GM19395 (cell line): ENCODE measurements at regions not wholly inside any gene's neighbourhood (a gene's known extent, or its start where the extent isn't known, plus 50 kb on each side); places are given as distances from the start of the nearest gene placed in this dataset.
"Not testable (repeated sequence)": the region's sequence is repeated elsewhere in the genome, so short reads cannot be mapped to it uniquely, and the experiment has no call there.

Experiments
- ATAC-seq: cut with Tn5 transposase; IDR thresholded peaks from one replicate; pipeline ENCODE4 v1.9.1; 2021; ENCODE audit warnings: mild to moderate bottlenecking, moderate library complexity; ENCODE audit not compliant: unreplicated experiment

DNA sequence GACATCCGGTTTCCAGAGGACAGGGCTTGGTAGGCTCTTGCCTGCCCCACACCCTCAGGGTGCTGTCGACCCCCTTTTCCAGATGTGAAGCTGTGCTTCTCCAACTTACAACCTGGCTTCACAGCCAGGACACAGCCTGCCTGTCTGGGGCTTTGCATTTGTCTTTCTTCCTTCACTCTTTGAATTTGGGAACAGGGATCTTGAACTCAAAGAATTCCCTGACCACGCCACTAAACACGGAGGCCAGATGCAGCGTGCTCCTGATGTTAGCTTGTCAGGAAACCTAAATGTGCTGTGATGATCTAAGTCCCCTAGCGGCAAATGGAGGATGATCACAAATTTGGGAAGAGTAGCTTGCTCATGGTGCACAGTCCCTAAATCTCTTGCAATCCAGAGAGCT lies 244.8 kb upstream of the RGMA start:
- ATAC-seq, result no peak

DNA sequence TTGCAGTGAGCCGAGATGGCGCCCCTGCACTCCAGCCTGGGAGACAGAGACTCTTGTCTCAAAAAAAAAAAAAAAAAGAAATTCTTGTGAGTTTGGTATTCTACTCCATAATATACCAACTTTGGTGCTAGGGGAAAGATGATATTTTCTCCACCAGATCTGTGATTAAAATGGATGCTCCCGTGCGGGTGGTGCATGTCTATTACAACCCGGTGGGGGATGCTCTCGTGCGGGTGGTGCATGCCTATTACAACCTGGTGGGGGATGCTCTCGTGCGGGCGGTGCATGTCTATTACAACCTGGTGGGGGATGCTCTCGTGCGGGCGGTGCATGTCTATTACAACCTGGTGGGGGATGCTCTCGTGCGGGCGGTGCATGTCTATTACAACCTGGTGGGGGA lies 244.1 kb upstream of the RGMA start:
- not testable (repeated sequence) for ATAC-seq

DNA sequence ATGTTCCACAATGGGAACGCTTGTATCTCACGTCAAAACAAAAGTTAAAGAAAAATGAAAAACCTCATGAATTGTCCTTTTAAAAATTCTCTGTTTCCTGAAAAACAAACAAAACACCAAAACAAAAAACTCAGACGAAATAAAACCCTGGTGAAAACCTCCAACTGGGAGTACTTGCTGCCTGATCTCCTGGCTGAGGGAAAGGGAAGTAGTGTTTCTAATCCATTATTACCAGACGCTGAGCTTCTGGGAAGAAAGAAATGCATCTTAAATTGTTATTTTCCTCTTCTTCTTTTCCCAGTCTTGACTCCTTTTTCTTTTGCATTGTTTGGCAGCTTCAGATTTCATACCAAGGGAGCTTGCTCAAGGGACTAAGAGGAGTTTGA lies 243.2 kb upstream of the RGMA start:
- no peak for ATAC-seq

DNA sequence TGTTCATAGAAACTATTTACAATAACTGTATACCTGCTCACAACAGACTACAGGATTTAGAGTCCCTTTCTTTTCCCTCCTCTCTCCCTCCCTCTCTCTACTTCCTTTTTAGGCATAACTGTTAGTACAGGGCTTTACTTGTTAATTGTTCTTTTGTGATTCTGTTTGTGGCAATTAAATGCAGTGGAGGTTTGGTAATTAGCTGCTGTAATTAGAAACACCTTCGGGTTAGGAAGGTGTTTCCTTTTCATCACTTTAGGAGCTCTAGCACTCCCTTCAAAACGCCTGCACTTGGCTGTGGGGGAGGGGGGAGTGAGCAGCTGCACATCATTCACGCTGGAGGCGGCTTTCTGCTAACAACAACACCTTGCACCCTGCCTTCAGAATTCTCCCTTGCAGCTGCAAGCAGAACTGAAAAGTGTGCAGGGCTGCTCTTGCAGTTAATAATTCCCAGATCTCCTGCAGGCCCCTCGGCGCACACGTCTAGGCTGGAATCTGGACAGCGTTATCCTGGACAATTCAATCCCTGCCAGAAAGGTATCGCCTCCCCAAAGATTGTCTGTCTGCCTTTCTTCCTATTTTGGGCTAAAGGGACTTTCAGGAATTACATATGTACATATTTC lies 242.6 kb upstream of the RGMA start:
- ATAC-seq, result no peak

DNA sequence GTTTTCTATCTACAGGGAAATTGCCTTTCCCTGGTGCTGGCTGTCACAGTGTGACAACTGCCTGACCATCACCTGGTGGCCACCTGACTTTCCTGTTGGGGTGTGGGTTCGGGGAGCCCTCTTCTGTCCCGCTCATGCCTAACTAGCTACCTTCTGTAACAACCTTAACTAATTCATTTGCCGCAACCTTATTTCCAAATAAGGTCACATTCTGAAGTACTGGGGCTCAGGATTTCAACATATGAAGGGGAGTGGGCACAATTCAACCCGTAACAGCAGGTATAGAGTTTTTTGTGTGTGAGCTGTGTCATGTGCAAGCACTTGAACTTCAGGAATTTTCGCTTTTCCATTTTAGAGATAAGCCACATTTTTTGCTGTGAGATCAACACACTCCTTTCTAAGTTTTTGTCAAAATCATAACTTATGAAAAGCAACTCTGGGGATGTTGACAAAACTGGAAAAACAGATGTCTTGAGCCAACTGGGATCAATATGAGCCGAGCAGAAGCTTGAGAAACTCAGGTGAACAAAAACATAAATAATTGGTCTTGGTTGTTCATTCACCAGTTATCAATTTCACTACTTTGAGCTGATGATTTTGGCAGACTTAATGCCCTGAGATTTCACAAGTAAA lies 242.0 kb upstream of the RGMA start:
- ATAC-seq, result no peak

DNA sequence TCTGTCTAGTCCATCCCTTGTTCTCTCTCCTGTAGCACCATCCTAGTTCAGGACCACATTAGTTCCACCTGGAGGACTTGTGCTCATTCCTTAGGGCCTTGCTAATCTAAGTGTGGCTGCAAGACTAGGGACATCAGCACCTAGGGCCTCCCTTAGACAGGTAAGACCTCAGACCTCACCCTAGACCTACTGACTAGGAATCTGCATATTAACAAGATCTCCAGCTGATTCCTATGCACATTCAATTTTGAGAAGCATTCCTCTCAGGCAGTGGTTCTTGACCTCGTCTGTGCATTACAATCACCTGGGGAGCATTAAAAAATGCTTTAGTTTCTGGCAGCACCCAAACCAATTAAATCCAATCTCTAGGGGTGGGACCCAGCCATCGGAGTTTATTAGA lies 238.4 kb upstream of the RGMA start:
- no peak for ATAC-seq

DNA sequence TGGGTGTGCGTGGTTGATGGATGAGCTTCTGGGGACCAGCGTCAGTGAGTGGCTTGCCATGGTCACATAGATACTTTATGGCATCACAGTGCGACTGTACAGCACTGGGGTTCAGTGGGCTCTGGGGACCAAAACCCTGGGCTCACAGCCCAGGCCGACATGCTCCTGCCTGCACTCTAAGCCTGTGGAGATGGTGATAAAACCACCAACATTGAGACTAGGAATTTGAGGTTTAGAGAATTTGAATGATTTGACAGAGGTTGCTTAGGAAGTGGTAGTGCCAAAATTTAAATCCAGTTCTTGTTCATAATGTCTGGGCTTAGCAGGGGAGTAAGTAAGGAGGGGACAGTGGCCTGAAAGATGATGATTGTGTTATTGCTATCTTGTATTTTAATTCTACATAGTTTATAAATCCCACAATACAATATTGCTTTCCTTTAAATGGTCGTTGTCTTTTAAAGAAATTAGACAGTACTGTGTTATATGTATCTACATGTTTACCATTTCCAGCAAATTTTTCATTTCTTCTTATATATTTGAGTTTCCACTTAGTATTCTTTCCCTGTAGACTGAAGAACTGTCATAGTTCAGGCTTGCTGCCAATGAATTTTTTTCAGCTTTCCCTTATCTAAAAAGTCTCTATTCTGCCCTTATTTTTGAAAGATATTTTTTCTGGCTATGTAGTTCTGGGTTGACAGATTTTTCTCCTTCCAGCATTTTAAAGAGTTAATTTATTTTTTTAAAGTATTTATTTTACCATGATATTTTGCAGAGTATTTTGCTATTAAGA lies 235.4 kb upstream of the RGMA start:
- no peak for ATAC-seq

DNA sequence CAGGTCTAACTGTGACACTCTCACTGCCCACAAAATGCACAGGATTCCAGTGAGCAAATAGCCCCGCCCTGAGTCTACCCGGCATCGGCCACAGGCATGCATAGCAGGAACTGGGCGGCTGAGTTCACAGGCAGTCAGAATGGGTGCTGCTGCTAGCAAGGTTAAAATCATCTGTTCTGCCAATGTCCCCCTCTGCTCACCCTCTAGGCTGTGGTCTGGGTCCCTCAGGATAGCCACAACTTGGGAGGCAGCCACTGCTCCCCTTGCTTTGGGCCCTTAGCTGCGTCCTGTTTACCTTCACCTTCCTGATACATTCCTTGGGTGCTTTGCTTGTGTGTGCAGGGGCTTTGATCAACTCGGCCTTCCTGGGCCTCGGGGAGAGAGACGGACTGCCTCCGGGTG lies 232.9 kb upstream of the RGMA start:
- ATAC-seq, result no peak

DNA sequence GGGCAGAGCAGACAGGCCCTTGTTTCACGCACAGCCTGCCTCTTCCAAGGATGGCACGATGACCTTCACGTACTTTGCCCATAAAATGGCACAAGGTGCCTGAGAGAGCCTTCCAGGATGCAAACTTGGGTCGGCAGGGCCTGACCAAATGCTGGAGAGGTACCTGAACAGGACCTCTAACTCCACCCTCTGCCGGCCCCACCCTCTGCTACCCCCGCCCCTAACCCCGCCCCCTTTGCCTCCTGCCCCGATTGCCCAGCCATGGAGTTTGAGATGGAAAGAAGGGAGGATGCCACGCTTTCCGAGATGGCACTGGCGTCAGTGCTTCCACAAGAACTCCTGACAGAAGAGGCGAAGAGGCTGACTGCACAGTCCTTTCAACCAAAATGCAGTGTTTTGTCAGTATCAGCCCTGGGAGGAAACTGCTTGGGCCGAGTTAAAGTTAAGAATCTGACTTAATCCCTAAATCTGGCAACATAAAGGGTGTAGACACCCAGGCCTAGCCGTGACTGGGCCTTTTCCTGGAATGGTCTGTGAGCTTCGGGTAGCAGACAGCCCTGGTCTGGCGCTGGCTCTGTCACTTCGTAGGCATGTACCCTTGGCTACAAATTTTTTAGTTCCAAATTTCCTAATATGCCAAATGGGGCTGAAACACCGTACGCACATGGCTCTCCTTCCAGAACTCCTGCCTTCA lies 230.3 kb upstream of the RGMA start:
- ATAC-seq, result no peak

DNA sequence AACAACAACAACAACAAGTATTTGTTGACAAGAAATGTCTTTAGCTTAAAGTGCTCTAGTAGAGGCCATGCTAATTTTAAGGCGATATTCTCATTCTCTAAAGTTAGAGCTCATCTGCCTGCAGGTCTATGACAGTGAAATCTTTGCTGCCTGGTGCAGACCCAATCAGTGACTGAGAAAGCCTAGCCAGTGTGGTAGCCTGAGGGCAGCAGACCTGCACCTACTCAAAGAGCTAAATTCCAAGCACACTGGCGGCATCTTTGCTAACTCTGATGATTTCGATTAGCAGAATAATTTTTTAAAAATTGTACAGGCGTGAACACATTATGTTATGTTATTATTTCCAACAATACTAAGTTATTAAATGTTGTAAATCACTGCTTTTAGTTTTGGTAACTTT lies 228.8 kb upstream of the RGMA start:
- ATAC-seq, result no peak

DNA sequence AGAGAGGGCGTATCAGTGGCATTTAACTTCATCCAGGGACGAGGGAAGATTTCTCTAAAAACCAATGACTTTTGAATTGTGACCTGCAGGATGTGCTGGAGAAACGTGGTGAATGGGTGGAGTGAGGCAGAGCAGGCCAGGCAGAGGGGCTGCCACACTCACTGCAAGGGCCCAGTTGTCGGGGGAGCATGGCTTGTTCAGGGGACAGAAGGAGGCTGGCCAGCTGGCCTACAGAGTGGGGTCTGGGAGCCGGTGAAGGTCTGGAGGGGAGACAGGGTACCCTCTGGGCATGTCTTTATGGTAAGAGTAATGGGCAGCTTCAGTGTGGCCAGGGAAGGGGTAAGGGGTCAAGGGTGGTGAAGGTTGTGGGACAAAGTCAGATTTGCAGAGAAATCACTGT lies 225.2 kb upstream of the RGMA start:
- no peak for ATAC-seq

DNA sequence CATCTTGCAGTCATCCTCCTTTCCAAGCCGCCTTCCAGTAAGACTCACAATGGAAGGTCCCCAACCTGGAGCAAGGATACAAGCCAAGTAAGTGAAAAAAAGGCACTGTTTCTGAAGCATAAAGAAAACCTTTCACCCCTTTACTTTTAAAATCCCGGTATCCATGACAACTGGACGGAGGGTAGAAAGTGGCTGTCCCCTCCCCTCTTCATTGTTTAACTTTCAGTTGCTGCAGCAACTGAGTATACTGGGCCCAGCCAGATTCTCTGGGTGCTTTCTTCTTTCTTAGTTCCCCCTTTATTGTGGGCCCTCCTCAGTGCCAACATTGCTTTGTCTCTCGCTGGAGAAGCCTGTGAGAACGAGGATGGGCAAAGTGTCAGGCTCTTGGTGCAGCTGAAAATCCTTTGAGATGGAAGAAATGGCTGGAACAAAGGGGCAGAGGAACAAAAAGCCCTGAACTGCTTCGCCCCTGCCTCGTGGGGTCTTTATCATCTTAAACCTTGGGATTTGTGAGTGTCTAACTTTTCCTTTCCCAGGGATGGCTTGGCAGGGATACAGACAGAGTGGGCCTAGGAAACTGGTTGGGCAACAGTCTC lies 224.0 kb upstream of the RGMA start:
- ATAC-seq, result no peak

DNA sequence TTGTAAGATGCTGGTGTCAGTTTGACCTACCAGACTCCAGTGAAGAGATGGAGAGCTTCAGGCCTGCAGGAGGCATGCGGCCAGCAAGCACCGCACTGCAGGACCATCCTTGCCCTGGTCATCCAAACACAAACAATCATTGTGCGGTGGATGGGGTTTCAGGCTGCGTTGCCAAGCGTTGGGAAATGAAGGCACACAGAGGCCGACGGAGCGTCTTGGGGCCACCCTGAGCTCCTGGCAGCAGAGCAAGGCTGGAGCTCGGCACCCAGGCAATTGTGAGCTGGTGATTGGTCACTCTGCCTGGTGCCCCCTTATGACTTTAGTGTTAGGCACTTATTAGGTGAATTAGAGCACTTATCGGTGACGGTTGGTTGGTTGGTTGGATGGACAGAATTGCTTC lies 222.6 kb upstream of the RGMA start:
- no peak for ATAC-seq

DNA sequence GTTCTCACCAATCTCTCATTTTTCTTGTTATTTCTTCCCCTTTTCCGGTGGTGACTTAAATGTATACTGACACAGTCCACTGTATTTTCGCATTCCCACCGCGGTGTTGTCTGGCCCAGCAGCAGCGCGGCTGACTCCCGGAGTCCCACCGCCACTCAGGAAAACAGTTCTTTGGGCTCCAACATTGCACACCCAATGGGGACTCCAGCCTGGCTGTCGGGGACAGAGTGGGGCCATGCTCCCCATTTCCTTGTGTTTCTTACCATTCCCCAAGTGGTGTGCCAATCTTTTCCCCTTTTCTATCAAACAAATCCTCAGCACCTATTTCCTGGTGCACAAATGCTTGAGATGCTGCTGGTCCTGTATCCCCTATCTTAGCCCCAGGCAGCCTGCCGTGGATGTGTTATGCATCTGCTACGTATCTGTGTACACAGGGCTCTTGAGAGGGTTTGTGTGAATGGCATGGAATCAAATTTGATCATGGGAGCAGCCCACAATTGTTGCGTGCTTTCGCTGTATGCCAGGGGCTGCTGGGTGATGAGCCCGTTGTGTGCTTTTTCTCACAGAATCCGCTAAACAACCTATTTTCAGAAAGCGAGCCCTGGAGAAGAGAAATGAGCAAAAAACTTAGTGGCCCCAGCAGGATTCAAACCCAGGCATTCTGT lies 219.1 kb upstream of the RGMA start:
- ATAC-seq, result no peak

DNA sequence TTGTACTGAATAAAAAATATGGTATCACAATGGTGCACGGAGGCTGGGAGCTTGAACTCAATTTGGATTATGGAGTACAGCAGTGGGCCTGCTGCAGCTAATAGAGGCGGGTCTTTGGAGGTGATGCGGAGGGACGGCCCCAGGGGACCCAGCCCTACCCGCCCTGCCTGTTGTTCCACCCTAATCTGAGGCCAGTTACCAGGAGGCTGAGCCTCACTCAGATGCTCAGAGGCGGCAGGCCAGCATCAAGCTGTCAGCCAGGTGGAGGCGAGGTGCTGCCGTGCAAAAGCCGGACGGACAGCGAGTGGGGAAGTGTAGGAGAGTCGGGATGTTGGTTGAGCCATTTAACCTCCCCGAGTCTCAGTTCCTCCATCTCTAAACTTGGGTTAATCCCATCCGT lies 218.5 kb upstream of the RGMA start:
- no peak for ATAC-seq

DNA sequence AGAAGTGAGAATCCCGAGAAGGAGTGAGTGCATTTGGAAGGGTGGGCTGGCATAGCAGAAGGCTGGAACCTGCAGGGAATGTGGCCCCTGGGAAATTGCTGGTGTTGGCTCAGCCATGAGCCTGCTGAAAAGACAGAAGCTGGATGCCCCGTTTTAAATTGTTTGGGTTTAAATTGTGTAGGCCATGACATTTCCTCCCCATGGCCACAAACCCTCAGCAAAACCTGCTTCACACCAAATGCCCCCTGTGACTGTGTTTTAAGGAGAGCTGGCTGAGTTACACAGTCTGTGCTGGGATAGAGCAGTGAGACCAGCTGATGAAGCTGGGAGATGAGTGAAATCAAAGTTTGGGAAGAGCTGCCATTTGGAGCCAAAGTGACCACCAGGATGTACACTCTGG lies 216.3 kb upstream of the RGMA start:
- ATAC-seq, result no peak

DNA sequence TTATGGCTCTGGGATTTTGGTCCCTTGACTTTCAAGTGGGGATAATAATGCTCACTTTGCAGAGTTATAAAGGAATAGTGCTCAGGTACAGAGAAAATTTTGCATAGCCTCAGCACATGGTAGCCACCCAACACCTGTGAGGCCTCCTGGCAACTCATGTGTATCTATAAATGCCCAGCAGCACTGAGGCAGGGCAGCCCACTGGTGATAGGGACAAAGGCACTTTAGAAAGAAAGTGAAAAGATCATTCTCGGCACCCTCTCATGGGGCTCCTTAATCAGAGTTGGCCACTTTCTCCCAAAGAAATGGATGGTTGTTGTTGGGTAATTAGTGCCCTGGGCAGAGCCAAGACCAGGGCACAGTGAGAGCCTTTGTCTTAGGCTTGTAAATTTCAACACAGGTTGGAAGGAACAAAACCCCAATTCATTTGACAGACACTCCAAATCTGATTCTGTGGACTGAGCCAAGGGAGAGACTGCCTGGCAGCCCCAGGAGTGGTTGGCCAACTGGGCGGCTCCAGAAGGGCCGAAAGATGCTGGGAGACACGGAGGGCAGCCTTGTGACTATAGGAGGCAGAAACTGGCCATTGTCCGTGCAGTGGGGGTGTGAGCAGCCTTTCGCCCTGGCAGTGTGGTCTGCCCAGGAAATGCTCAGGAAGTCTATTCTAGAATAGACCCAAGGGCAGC lies 213.2 kb upstream of the RGMA start:
- no peak for ATAC-seq

DNA sequence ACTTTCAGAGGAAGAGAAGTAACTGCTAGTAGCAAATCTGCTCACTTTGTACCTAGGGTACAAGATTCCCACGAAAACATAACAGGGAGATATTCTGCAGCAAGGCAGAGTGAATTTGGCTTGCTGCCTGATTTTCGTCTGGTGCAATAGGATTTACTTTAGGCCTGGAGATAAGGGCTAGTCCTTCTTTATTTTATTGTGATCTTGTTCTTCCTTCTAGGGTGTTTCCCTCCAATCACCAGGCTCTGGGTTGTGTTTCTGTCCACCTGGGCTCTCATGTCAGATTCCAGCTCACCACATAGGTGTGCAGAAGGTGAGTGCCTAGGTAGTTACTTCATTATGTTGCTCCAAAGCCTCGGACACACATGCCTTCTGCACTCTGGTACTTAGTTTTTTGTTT lies 211.8 kb upstream of the RGMA start:
- ATAC-seq, result no peak

DNA sequence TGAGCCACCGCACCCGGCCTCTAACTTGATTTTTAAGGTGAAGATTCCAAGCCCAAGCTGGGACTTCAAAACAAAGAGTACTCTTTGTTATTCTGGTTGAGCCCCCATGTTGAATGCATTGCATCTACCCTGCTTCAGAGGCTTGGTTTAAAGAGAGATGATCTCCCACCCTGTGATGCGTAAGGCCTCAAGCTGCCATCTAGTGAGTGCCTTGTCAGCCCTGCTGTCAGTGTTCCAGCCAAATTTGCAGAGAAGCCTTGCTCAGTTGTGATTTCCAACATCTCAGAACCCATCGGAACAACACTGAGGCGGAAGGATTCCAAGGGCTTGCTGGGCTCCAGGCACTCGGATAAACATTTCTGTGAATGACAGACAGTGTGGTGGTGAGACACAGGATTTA lies 210.7 kb upstream of the RGMA start:
- ATAC-seq, result no peak

DNA sequence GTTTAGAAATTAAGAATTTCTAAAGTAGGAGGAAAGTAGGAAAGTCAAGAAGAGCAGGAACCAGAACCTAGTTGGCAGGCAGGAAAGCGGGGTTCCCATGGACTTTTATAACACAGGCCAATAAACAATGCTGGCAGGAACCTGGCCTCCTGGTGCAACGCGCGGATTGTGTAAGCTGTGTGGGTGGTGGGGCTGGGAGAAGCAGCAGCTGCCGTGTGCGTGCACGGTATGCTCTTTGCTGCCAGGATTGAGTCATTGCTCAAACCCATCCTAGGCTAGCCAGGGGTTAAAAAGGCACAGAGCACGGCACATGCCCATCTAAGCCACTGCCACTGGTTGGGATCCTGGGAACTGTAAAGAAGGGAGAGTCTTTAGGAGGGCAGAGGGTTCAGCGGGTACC lies 209.9 kb upstream of the RGMA start:
- ATAC-seq, result no peak
